DOHH2 (cell line): ENCODE measurements at regions not wholly inside any gene's neighbourhood (a gene's known extent, or its start where the extent isn't known, plus 50 kb on each side); places are given as distances from the start of the nearest gene placed in this dataset.

Experiments used
- H3F3A ChIP-seq: fragments of 200-600 bp; sonication (generic), shearing (Covaris generic); 2 replicates; pipeline ENCODE4 v1.6.0; 2016; ENCODE audit warnings: antibody characterized with exemption, mild to moderate bottlenecking; ENCODE audit not compliant: control insufficient read depth, insufficient read depth
- H3K27ac ChIP-seq: fragments of 200-600 bp; sonication (generic); 2 replicates; pipeline ENCODE4 v1.5.1; 2014; ENCODE audit warnings: low read depth, mild to moderate bottlenecking, low read length, moderate library complexity
- H3K27me3 ChIP-seq: fragments of 200-600 bp; sonication (generic); 2 replicates; pipeline ENCODE4 v1.6.1; 2014; ENCODE audit warnings: mild to moderate bottlenecking, low read length, mixed read lengths; ENCODE audit not compliant: control insufficient read depth
- H3K36me3 ChIP-seq: fragments of 200-600 bp; sonication (generic); 2 replicates; pipeline ENCODE4 v1.6.1; 2014; ENCODE audit warnings: mild to moderate bottlenecking, low read length, moderate library complexity, mixed read lengths; ENCODE audit not compliant: control insufficient read depth
- H3K4me1 ChIP-seq: fragments of 200-600 bp; sonication (generic); 2 replicates; pipeline ENCODE4 v1.6.1; 2014; ENCODE audit warnings: mild to moderate bottlenecking, low read length, mixed read lengths; ENCODE audit not compliant: control insufficient read depth
- H3K4me2 ChIP-seq: fragments of 200-600 bp; sonication (generic); 2 replicates; pipeline ENCODE4 v1.6.0; 2014; ENCODE audit warnings: mild to moderate bottlenecking, low read length, moderate library complexity
- H3K4me3 ChIP-seq: fragments of 200-600 bp; sonication (generic); 2 replicates; pipeline ENCODE4 v1.5.1; 2014; ENCODE audit warnings: mild to moderate bottlenecking, low read length, mixed read lengths
- H3K79me2 ChIP-seq: fragments of 200-600 bp; sonication (generic); 2 replicates; pipeline ENCODE4 v1.6.1; 2014; ENCODE audit warnings: mild to moderate bottlenecking, low read length, mixed read lengths; ENCODE audit not compliant: control insufficient read depth
- H3K9me2 ChIP-seq: fragments of 200-600 bp; sonication (generic); replicated peaks from 2 replicates; pipeline ENCODE4 v1.6.1; 2014; ENCODE audit warnings: mild to moderate bottlenecking, low read length, mixed read lengths; ENCODE audit not compliant: control insufficient read depth
- H3K9me3 ChIP-seq: fragments of 200-600 bp; sonication (generic); 2 replicates; pipeline ENCODE4 v1.6.1; 2014; ENCODE audit warnings: antibody characterized with exemption, low read length, mixed read lengths; ENCODE audit not compliant: control insufficient read depth, insufficient read depth
- H4K20me1 ChIP-seq: fragments of 200-600 bp; sonication (generic); 2 replicates; pipeline ENCODE4 v1.6.0; 2014; ENCODE audit warnings: low read depth, mild to moderate bottlenecking, antibody characterized with exemption, low read length, moderate library complexity; ENCODE audit not compliant: control insufficient read depth, insufficient read depth
- EZH2phosphoT487 ChIP-seq: fragments of 200-600 bp; sonication (generic); IDR thresholded peaks from 2 replicates; pipeline ENCODE4 v1.6.1; 2017; ENCODE audit warnings: borderline replicate concordance, mild to moderate bottlenecking, antibody characterized with exemption, low read length, moderate library complexity, mixed read lengths
- TF ChIP-seq, protein P1 (sequence below): fragments of 200-600 bp; sonication (generic); IDR thresholded peaks from one replicate; pipeline ENCODE4 v1.5.1; 2014; ENCODE audit warnings: antibody characterized with exemption, mild to moderate bottlenecking, low read depth, low read length; ENCODE audit not compliant: poor library complexity, severe bottlenecking

DNA sequence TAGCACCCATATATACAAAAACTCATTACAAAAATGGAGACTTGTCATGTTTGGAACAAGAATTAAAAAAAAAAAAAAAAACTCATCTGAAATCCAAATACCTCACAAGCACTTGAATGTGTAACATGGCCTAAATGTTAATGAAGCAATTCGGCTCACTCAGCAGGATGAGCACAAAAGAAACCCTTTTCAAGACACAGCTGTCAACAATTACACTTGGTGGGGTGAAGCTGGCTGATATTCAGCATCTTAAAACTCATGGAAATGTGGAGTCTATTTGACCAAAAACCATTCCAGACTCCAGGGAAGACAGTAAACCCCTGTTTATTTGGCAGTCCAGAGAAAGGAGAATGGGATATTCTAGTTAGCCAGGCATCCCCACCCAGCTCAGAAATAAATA is 205.4 kb upstream of the TSC22D2 start:
- H3K4me3 ChIP-seq, result no peak overlapping the region
- no peaks in the 10 kb centered on the region for H4K20me1 ChIP-seq
- no peak overlapping the region for H3K27ac ChIP-seq
- H3F3A ChIP-seq, result no peaks in the 10 kb centered on the region
- H3K4me2 ChIP-seq, result no peak overlapping the region
- H3K27me3 ChIP-seq, result peaks cover 11% of the 10 kb centered on the region
- TF ChIP-seq EZH2phosphoT487, result no peak
- TF ChIP-seq, protein P1, sequence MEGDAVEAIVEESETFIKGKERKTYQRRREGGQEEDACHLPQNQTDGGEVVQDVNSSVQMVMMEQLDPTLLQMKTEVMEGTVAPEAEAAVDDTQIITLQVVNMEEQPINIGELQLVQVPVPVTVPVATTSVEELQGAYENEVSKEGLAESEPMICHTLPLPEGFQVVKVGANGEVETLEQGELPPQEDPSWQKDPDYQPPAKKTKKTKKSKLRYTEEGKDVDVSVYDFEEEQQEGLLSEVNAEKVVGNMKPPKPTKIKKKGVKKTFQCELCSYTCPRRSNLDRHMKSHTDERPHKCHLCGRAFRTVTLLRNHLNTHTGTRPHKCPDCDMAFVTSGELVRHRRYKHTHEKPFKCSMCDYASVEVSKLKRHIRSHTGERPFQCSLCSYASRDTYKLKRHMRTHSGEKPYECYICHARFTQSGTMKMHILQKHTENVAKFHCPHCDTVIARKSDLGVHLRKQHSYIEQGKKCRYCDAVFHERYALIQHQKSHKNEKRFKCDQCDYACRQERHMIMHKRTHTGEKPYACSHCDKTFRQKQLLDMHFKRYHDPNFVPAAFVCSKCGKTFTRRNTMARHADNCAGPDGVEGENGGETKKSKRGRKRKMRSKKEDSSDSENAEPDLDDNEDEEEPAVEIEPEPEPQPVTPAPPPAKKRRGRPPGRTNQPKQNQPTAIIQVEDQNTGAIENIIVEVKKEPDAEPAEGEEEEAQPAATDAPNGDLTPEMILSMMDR, result no peak
- no peaks in the 10 kb centered on the region for H3K9me3 ChIP-seq
- no peaks in the 10 kb centered on the region for H3K79me2 ChIP-seq
- no peaks in the 10 kb centered on the region for H3K4me1 ChIP-seq
- no peaks in the 10 kb centered on the region for H3K36me3 ChIP-seq
- H3K9me2 ChIP-seq, result no peaks in the 10 kb centered on the region

DNA sequence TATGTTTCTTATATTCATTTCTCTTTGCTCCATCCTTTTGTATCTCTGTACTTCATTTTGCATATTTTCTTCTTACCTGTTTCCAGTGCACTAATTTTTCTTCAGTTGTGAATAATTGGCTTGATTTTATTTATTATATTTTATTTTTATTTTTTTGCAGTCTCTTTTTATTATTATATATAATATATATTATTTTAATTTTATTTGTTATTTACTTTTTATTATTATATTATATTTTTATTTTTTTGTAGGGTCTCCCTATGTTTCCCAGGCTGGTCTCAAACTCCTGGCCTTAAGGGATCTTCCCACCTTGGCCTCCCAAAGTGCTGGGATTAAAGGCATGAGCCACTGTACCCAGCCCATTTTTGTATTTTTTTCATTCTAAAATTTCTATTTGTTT is 213.1 kb upstream of the TSC22D2 start:
- TF ChIP-seq, protein P1, result no peak
- no peak for TF ChIP-seq EZH2phosphoT487
- H3K27me3 ChIP-seq, result peaks cover 10% of the 10 kb centered on the region; the same call in 1 of the 2 replicates
- no peaks in the 10 kb centered on the region for H3K9me3 ChIP-seq
- no peak overlapping the region for H3K4me3 ChIP-seq
- H3K9me2 ChIP-seq, result no peaks in the 10 kb centered on the region
- no peaks in the 10 kb centered on the region for H3K4me1 ChIP-seq
- H3K36me3 ChIP-seq, result no peaks in the 10 kb centered on the region
- H4K20me1 ChIP-seq, result no peaks in the 10 kb centered on the region
- H3K79me2 ChIP-seq, result no peaks in the 10 kb centered on the region
- H3K27ac ChIP-seq, result no peak overlapping the region
- no peak overlapping the region for H3K4me2 ChIP-seq
- H3F3A ChIP-seq, result no peaks in the 10 kb centered on the region

DNA sequence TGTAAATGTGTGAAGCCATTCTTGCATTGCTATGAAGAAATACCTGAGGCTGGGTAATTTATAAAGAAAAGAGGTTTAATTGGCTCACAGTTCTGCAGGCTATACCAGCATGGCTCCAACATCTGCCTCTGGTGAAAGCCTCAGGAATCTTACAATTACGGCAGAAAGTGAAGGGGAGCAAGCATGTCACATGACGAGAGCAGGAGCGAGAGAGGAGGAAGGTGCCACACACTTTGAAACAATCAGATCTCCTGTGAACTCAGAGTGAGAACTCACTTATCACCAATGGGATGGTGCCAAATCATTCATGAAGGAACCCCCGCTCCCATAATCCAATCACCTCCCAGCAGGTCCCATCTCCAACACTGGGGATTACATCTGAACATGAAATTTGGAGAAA is 213.6 kb upstream of the TSC22D2 start:
- H3K4me3 ChIP-seq, result no peak overlapping the region
- no peak for TF ChIP-seq EZH2phosphoT487
- TF ChIP-seq, protein P1, result no peak
- H3K36me3 ChIP-seq, result no peaks in the 10 kb centered on the region
- no peaks in the 10 kb centered on the region for H3F3A ChIP-seq
- no peaks in the 10 kb centered on the region for H3K9me3 ChIP-seq
- no peaks in the 10 kb centered on the region for H3K9me2 ChIP-seq
- peaks cover 10% of the 10 kb centered on the region; the same call in 1 of the 2 replicates for H3K27me3 ChIP-seq
- no peaks in the 10 kb centered on the region for H3K79me2 ChIP-seq
- no peaks in the 10 kb centered on the region for H3K4me1 ChIP-seq
- H3K27ac ChIP-seq, result no peak overlapping the region
- H3K4me2 ChIP-seq, result no peak overlapping the region
- H4K20me1 ChIP-seq, result no peaks in the 10 kb centered on the region
